Activated CD4-positive, alpha-beta T cell treated with anti-CD3 and anti-CD28 coated beads, Interleukin-2, amount 50 U/mL, for 4 hours (primary cell): ENCODE measurements at regions not wholly inside any gene's neighbourhood (a gene's known extent, or its start where the extent isn't known, plus 50 kb on each side); places are given as distances from the start of the nearest gene placed in this dataset.
"Not testable (repeated sequence)": the region's sequence is repeated elsewhere in the genome, so short reads cannot be mapped to it uniquely, and the experiment has no call there.

Experiments used
- DNase-seq, 2 experiments: peaks; one replicate each; pipeline ENCODE4 v3.0.0-alpha.2; 2020

DNA sequence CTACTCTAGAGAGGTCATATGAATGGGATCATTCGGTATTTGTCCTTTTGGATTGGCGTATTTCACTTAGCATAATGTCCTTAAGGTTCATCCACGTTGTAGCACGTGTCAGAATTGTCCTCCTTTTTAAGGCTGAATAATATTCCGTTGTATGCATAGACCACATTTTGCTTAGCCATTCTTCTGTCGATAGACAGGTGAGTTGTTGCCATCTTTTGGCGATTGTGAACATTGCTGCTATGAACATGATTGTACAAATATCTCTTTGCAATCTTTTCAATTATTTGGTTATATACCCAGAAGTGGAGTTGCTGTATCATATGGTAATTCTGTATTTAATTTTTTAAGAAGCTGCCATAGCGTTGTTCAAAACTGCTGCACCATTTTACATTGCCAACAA is 52.4 kb upstream of the GOLGA8J start:
- DNase-seq, result no peak

- no peak for DNase-seq
These were observed 58.9 kb upstream of the GOLGA8J start for GRCh38 chr15:30023798-30024295.

- DNase-seq, result no peak
These were observed 72.0 kb upstream of the GOLGA8J start for GRCh38 chr15:30010746-30011145.

- DNase-seq, result no peak
These were observed 74.6 kb upstream of the GOLGA8J start for GRCh38 chr15:30008156-30008555.

DNA sequence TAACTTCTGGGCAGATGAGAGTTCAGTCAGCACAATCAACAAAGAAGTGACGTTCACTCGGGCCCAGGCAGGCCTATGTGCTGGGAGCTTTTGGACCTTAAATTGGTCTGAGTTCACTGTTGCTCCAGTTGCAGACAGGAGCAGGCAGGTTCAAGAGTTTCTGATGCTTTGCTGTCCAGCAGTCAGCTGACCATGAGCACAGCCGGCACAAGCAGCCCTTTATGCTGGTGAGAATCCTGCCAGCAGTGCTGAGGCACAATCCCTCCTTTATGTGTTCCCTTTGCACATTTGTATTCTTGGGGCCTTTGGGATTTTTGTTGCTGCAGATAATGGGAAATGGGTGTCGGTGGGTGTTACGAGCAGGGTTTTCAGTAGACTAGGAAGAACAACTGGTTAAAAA is 81.2 kb upstream of the GOLGA8J start:
- DNase-seq, result no peak

DNA sequence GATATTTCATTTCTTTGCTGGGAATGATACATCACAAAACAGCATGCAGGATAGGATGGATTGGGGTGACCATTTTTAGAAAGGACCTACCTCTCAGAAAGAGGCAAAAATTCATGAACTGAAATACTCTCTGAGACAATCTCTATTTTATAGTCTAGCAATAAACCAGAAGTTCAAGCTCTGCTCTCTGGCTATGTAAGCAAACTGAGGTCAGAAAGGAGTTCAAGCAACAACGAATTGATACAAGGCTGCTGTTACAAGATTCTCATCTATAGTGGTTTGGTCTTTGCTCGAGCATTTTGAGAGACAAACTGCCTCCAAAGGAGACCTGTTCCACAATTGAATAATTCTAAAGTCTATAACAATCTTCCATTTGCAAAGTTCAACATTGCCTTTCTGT is 84.7 kb upstream of the GOLGA8J start:
- DNase-seq, result no peak

GRCh38 chr15:29997499-29997898 is 85.3 kb upstream of the GOLGA8J start:
- DNase-seq, result no peak

- DNase-seq, result no peak
These were observed 88.5 kb upstream of the GOLGA8J start for GRCh38 chr15:29994284-29994683.

DNA sequence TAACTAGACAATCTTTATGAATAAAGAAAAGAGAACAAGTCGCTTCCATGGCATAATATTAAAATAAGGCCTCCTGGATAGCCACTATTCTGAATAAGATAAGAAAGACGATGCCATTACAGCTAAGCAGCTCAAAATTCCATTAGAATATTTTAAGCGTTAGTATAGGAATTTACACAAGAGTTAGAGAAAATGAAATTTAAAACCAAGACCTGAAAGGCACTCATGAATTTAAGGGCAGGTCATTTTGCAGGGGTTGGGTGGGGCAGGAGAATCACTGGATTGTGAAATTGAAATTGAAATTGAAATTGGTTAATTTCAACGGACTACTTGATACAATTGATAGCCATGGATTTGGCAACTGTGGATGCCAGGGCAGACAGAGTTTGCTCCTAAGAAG is 91.8 kb upstream of the GOLGA8J start:
- DNase-seq, result no peak

- no peak for DNase-seq
These were observed 92.7 kb upstream of the GOLGA8J start for GRCh38 chr15:29990035-29990434.

DNA sequence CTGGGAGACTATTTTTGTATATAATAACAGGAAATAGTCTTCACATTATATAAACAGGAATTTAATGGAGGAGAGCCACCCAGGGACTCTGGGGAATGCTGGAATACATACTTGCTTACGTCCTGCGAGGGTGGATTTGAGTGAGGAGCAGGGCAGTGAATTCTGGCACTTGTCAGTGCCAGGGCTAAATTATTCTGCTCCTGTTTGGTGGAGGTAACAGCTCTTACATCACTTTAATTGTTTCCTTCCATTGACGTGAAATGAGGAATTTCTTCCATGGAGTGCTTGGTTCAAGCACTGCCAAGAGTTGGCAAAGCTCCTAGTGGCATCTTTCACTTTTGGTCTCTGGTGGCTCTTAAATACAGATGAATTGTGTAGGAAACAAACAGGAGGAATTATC is 94.1 kb upstream of the GOLGA8J start:
- DNase-seq, result no peak

DNA sequence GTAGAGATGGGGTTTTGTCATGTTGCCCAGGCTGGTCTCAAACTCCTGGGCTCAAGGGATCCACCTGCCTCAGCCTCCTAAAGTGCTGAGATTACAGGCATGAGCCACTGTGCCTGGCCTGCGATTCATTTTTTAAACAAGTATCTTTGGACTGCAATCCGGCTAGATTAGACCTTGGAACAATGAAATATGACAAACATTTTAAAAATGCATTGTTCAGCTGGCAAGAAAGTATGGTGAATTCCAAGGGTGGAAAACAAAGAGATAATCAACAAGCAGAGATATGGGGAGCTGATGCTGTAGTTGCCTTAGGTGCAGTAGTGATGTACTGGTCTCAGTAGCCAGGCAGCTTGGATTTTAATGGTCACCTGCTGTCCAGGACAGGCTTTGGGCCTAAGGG is 95.8 kb upstream of the GOLGA8J start:
- no peak for DNase-seq

GRCh38 chr15:29978411-29979382 is 104.1 kb upstream of the GOLGA8J start:
- no peak for DNase-seq

GRCh38 chr15:29974056-29974455 is 108.7 kb upstream of the GOLGA8J start:
- not testable (repeated sequence) for DNase-seq

GRCh38 chr15:29972051-29972450 is 110.7 kb upstream of the GOLGA8J start:
- DNase-seq, result no peak

DNA sequence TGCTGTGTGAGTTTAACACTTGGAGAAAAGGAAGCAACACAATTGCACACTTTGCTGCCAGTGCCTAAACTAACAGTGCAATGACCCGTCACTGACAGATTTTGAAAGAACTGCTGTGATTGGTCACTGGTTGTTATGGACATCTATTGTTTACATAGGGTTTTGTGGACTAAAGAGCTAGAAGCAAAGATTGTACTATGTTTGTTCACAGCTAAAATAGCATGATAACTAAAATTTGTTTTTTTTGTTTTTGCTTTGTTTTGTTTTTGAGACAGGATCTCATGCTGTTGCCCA is 112.4 kb upstream of the GOLGA8J start:
- no peak for DNase-seq

- DNase-seq, result no peak
These were observed 113.0 kb upstream of the GOLGA8J start for GRCh38 chr15:29969562-29970401.

DNA sequence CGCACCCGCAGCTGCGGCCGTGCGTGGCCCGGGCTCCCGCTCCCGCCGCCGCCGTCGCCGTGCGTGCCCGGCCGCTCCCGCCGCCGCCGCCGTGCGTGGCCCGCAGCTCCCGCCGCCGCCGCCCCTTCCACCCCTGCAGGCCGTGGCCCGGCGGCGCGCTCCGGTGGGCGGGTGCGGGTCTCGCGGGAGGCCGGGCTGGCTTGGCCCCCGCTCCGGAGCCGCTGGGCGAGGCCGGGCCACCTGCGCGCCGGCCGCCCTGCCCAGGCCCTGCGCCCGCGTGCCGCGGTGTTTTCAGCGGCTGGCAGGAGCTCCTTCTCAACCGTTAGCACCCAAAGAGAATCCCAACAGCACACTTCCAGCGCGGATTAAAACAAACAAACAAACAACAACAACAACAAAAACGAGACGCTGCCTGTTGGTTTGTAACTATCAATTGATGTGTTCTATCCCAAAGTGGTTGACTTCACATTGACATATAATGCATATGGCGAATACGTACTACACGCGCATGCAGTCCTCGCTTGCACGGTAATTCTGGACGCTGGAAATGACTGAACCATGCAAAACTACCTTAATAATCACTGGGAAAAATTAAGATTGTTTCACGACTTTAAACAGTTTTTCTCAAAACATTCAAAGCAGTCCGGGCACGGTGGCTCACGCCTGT is 113.7 kb upstream of the GOLGA8J start:
- DNase-seq, result no peak

GRCh38 chr15:29968099-29968894 is 114.5 kb upstream of the GOLGA8J start:
- no peak for DNase-seq

DNA sequence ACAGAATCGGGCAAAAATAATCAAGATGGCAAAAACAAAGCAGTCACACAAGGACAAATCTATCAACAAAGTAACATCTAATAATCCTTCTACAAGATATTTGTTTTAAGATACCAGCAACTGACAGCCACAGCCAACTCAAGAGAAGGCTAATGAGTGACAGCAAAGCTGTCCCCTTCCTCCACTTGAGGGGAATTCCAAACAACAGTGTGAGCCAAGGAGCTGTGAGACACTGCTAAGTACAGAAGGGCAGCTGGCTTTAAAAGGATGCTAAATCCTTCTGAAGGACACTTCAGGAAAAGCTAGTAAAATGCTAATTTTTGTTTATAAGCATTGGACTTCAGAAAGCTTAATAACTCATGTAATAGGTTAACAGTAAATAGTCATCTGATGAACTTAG is 120.3 kb upstream of the GOLGA8J start:
- no peak for DNase-seq

DNA sequence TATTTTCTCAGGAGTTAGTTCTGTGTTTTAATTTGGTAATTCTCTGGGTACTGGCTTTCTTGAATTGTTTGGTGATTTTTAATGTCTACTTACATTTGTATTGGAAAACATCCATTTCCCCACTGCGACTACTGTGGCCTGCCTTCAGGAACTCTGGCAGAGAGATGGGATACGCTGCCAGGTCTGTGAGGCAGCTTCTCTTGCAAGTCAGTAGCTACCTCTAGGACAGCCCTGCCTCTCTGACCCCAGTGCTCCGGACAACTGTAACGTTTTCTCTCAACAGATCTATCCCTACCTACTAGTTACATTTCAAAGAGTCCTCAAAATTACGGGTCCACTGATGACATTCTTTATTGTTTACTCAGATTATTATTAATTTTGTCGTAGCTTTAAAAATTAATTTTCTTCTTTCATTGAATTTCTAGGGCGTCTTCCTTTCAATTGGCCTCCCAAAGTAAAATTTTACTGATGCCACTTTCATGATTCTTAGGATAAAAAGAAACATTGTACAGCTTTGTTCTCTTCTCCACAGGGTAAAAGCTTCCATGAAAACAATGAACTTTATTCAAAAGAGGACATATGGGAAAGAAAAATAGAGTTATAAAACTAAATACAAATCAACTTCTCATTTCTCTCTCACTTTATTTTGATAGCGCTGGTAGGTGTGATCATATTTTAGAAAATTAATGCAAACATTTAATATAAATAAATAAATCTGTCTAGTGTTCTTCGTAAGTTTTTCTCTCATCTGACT is 123.2 kb upstream of the GOLGA8J start:
- DNase-seq, result no peak

DNA sequence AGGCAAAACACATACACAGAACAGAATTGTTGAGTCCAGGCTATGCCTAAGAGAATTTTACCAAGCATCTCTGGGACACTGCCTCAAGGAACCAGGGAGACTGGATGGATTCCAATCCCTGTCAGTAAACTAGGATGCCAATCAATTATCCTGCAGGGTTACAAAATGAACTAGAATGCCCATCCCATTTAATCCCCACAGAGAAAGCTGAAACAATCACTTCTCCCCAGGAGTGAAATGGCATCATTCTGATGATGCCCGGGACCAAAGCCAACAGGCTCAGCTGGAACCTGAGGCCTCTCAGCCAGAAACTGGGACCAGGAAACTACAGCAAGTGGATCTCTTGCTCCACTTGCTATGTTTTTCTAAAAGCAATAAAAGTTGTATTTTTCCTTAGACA is 130.0 kb upstream of the TJP1 start:
- DNase-seq, result no peak
